ENCODE measurements at regions not wholly inside any gene's neighbourhood (a gene's known extent, or its start where the extent isn't known, plus 50 kb on each side); places are given as distances from the start of the nearest gene placed in this dataset.

DNA sequence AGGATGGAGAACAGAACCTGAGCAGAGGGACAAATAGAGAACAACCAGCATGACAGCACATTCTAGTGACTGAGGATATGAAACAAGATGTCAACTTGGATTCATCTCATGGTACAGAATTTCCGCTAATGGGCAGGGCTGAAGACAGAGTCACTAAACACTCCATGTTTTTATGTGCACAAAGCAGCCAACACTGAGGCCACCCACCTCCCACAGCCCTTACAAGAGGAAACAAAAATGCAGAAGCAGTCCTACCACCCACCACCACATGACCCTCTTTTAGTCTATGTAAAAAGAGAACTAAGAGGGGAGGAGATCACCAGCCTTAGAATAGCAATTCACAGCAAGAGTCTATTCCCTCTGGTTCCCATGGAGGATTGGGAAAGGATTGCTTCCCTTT is 131.4 kb upstream of the UBE2E2 start:
- TF ChIP-seq, protein P1, sequence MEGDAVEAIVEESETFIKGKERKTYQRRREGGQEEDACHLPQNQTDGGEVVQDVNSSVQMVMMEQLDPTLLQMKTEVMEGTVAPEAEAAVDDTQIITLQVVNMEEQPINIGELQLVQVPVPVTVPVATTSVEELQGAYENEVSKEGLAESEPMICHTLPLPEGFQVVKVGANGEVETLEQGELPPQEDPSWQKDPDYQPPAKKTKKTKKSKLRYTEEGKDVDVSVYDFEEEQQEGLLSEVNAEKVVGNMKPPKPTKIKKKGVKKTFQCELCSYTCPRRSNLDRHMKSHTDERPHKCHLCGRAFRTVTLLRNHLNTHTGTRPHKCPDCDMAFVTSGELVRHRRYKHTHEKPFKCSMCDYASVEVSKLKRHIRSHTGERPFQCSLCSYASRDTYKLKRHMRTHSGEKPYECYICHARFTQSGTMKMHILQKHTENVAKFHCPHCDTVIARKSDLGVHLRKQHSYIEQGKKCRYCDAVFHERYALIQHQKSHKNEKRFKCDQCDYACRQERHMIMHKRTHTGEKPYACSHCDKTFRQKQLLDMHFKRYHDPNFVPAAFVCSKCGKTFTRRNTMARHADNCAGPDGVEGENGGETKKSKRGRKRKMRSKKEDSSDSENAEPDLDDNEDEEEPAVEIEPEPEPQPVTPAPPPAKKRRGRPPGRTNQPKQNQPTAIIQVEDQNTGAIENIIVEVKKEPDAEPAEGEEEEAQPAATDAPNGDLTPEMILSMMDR (IDR thresholded peaks at IDR 0.05 in 2 of 3, conservative IDR thresholded peaks at IDR 0.05 in 1 of 3; ENCODE audit: insufficient read depth in 2 of 3, low read depth in 1 of 3, low read length in 3 of 3), result no peak
- TF ChIP-seq, protein P2, sequence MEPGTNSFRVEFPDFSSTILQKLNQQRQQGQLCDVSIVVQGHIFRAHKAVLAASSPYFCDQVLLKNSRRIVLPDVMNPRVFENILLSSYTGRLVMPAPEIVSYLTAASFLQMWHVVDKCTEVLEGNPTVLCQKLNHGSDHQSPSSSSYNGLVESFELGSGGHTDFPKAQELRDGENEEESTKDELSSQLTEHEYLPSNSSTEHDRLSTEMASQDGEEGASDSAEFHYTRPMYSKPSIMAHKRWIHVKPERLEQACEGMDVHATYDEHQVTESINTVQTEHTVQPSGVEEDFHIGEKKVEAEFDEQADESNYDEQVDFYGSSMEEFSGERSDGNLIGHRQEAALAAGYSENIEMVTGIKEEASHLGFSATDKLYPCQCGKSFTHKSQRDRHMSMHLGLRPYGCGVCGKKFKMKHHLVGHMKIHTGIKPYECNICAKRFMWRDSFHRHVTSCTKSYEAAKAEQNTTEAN (CRISPR knock-in tag; IDR thresholded peaks at IDR 0.05), result no peak
- TF ChIP-seq KDM2B (CRISPR knock-in tag; IDR thresholded peaks at IDR 0.05), result no peak
- TF ChIP-seq MYC (IDR thresholded peaks at IDR 0.05; ENCODE audit: low read depth, low read length), result no peak
- TF ChIP-seq MYC (CRISPR knock-in tag; IDR thresholded peaks at IDR 0.05; ENCODE audit: borderline replicate concordance, low read depth), result no peak
- no peak for TF ChIP-seq CC2D1A (IDR thresholded peaks at IDR 0.05)
- TF ChIP-seq SIN3B (IDR thresholded peaks at IDR 0.05; ENCODE audit: low read depth), result no peak
